ENCODE measurements at regions not wholly inside any gene's neighbourhood (a gene's known extent, or its start where the extent isn't known, plus 50 kb on each side); places are given as distances from the start of the nearest gene placed in this dataset.
"Not testable (repeated sequence)": the region's sequence is repeated elsewhere in the genome, so short reads cannot be mapped to it uniquely, and the experiment has no call there.

- Histone ChIP-seq H3K4me3 (ENCODE audit: low read depth in 1 of 2, low read length in 2 of 2) (no peak overlapping the region), H3K9me3 (ENCODE audit: low read length) (no peaks in the 10 kb centered on the region), H3K36me3 (ENCODE audit: insufficient read depth, low read length) (no peaks in the 10 kb centered on the region), H3K4me1 (ENCODE audit: insufficient read depth, low read length) (no peaks in the 10 kb centered on the region), H3K9ac (ENCODE audit: low read length) (no peak overlapping the region), H3K27ac (ENCODE audit: low read depth, low read length) (no peak overlapping the region), H3K27me3 (ENCODE audit: control insufficient read depth in 1 of 2, insufficient read depth in 2 of 2, low read length in 2 of 2) (no peaks in the 10 kb centered on the region)
Measured at GRCh38 chr5:121429761-121430160, 421.9 kb upstream of the FTMT start.

DNA sequence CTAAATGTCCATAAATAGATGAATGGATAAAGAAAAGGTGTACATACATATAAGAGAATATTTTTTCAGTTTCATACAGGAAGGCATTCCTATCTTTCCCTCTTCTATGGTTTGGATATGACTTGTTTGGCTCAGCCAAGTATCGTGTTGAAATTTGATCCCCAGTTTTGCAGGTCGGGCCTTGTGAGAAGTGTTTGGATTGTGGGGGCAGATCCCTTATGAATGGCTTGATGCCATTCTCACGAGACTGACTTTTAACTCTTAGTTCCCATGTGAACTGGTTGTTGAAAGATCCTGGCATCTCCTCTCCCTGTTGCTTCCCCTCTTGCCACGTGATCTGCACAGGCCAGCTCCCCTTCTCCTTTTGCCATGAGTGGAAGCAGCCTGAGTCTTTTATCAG is 421.1 kb upstream of the FTMT start:
- H3K4me3 ChIP-seq (ENCODE audit: low read depth in 1 of 2, low read length in 2 of 2) = no peak overlapping the region
- no peak overlapping the region for H3K9ac ChIP-seq (ENCODE audit: low read length)

DNA sequence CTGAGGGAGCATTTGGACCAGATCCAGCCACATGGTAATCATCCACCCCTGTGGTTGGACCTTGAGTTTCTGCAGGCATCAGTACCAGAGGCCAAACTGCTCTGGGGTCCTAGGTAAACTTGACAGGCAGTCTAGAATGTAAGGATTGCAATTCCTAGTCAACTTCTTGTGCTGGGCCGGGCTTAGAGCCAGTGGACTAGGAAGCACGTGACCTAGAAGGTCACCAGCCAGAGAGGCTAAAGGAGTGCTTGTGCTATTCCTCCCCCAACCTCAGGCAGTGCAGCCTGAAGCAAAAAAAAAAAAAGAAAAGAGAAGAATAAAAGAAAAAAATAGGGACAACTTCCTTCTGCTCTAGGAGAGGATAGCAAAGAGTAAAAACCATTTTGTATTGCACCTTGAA is 406.2 kb upstream of the FTMT start:
- no peaks in the 10 kb centered on the region for H3K9me3 ChIP-seq (ENCODE audit: low read length)
- no peak overlapping the region for H3K27ac ChIP-seq (ENCODE audit: low read depth, low read length)
- H3K27me3 ChIP-seq (ENCODE audit: control insufficient read depth in 1 of 2, insufficient read depth in 2 of 2, low read length in 2 of 2) = no peaks in the 10 kb centered on the region
- H3K4me3 ChIP-seq (ENCODE audit: low read depth in 1 of 2, low read length in 2 of 2) = no peak overlapping the region
- H3K4me1 ChIP-seq (ENCODE audit: insufficient read depth, low read length) = no peaks in the 10 kb centered on the region
- H3K36me3 ChIP-seq (ENCODE audit: insufficient read depth, low read length) = no peaks in the 10 kb centered on the region
- no peak overlapping the region for H3K9ac ChIP-seq (ENCODE audit: low read length)

More for the DNA sequence above, 421.1 kb upstream of the FTMT start:
- Histone ChIP-seq H3K27me3 (ENCODE audit: control insufficient read depth in 1 of 2, insufficient read depth in 2 of 2, low read length in 2 of 2) (no peaks in the 10 kb centered on the region), H3K4me1 (ENCODE audit: insufficient read depth, low read length) (no peaks in the 10 kb centered on the region), H3K36me3 (ENCODE audit: insufficient read depth, low read length) (no peaks in the 10 kb centered on the region), H3K27ac (ENCODE audit: low read depth, low read length) (no peak overlapping the region), H3K9me3 (ENCODE audit: low read length) (no peaks in the 10 kb centered on the region)

DNA sequence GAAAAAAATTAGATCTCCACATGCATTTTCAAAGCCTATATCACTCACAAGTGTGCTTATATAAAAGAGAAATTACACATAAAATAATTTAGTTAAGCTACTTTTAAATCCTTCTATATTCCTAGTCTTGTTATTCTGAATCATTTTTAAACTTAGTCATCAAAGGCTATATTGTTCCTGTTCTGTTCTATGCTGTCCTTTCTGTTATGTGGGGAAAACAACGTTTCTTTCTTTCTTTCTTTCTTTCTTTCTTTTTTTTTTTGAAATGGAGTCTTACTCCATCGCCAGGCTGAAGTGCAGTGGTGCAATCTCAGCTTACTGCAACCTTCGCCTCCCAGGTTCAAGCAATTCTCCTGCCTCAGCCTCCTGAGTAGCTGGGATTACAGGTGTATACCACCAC is 389.2 kb upstream of the FTMT start:
- no peaks in the 10 kb centered on the region for H3K27me3 ChIP-seq (ENCODE audit: control insufficient read depth in 1 of 2, insufficient read depth in 2 of 2, low read length in 2 of 2)
- H3K4me1 ChIP-seq (ENCODE audit: insufficient read depth, low read length) = no peaks in the 10 kb centered on the region
- H3K27ac ChIP-seq (ENCODE audit: low read depth, low read length) = no peak overlapping the region
- H3K9me3 ChIP-seq (ENCODE audit: low read length) = no peaks in the 10 kb centered on the region
- H3K36me3 ChIP-seq (ENCODE audit: insufficient read depth, low read length) = no peaks in the 10 kb centered on the region
- H3K4me3 ChIP-seq (ENCODE audit: low read depth in 1 of 2, low read length in 2 of 2) = no peak overlapping the region
- H3K9ac ChIP-seq (ENCODE audit: low read length) = no peak overlapping the region

- H3K9me3 ChIP-seq (ENCODE audit: low read length); H3K27me3 ChIP-seq (ENCODE audit: control insufficient read depth in 1 of 2, insufficient read depth in 2 of 2, low read length in 2 of 2); H3K27ac ChIP-seq (ENCODE audit: low read depth, low read length); H3K4me3 ChIP-seq (ENCODE audit: low read depth in 1 of 2, low read length in 2 of 2); H3K9ac ChIP-seq (ENCODE audit: low read length); H3K36me3 ChIP-seq (ENCODE audit: insufficient read depth, low read length); H3K4me1 ChIP-seq (ENCODE audit: insufficient read depth, low read length): not testable (repeated sequence)
Measured at GRCh38 chr5:121471222-121471621, 380.5 kb upstream of the FTMT start.

DNA sequence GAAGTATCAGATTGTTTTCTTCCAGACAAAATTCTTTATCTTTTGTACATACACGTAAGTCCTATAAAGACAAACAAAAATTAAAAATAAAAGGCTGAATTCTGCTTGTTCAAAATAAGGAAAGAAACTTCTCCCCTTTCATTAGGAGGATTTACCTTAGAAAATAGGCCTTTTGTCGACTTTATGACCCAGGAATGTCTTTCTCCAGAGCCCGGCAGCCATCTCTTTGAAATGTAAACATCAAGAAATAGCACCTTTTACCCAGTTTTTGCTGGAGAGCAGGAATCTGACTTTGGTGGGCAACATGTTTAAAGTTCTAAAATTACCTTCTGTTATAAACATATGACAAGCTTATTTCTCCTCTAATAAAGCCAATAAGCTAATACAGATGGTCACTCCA is 373.0 kb upstream of the FTMT start:
- Histone ChIP-seq H3K27ac (ENCODE audit: low read depth, low read length) (no peak overlapping the region), H3K4me3 (ENCODE audit: low read depth in 1 of 2, low read length in 2 of 2) (no peak overlapping the region), H3K27me3 (ENCODE audit: control insufficient read depth in 1 of 2, insufficient read depth in 2 of 2, low read length in 2 of 2) (no peaks in the 10 kb centered on the region), H3K9me3 (ENCODE audit: low read length) (no peaks in the 10 kb centered on the region), H3K4me1 (ENCODE audit: insufficient read depth, low read length) (no peaks in the 10 kb centered on the region), H3K9ac (ENCODE audit: low read length) (no peak overlapping the region), H3K36me3 (ENCODE audit: insufficient read depth, low read length) (no peaks in the 10 kb centered on the region)

GRCh38 chr5:121479337-121479736 is 372.3 kb upstream of the FTMT start:
- no peaks in the 10 kb centered on the region for H3K36me3 ChIP-seq (ENCODE audit: insufficient read depth, low read length)
- no peak overlapping the region for H3K9ac ChIP-seq (ENCODE audit: low read length)
- no peaks in the 10 kb centered on the region for H3K4me1 ChIP-seq (ENCODE audit: insufficient read depth, low read length)
- no peaks in the 10 kb centered on the region for H3K27me3 ChIP-seq (ENCODE audit: control insufficient read depth in 1 of 2, insufficient read depth in 2 of 2, low read length in 2 of 2)
- no peak overlapping the region for H3K27ac ChIP-seq (ENCODE audit: low read depth, low read length)
- H3K4me3 ChIP-seq (ENCODE audit: low read depth in 1 of 2, low read length in 2 of 2) = no peak overlapping the region
- no peaks in the 10 kb centered on the region for H3K9me3 ChIP-seq (ENCODE audit: low read length)

GRCh38 chr5:121485281-121485680 is 366.4 kb upstream of the FTMT start:
- Histone ChIP-seq H3K27me3 (ENCODE audit: control insufficient read depth in 1 of 2, insufficient read depth in 2 of 2, low read length in 2 of 2) (no peaks in the 10 kb centered on the region), H3K4me1 (ENCODE audit: insufficient read depth, low read length) (no peaks in the 10 kb centered on the region), H3K9ac (ENCODE audit: low read length) (no peak overlapping the region), H3K27ac (ENCODE audit: low read depth, low read length) (no peak overlapping the region), H3K9me3 (ENCODE audit: low read length) (no peaks in the 10 kb centered on the region), H3K4me3 (ENCODE audit: low read depth in 1 of 2, low read length in 2 of 2) (no peak overlapping the region), H3K36me3 (ENCODE audit: insufficient read depth, low read length) (no peaks in the 10 kb centered on the region)

DNA sequence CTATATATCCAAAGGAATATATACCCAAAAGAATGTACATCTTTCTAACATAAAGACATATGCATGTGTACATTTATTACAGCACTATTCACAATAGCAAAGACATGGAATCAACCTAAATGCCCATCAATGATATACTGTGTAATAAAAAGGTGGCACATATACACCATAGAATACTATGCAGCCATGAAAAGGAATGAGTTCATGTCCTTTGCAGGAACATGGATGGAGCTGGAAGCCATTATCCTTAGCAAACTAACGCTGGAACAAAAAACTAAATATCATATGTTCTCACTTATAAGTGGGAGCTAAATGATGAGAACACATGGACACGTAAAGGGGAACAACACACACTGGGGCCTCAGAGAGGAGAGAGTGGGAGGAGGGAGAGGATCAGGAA is 365.7 kb upstream of the FTMT start:
- H3K27ac ChIP-seq (ENCODE audit: low read depth, low read length); H3K9me3 ChIP-seq (ENCODE audit: low read length); H3K36me3 ChIP-seq (ENCODE audit: insufficient read depth, low read length): not testable (repeated sequence)

DNA sequence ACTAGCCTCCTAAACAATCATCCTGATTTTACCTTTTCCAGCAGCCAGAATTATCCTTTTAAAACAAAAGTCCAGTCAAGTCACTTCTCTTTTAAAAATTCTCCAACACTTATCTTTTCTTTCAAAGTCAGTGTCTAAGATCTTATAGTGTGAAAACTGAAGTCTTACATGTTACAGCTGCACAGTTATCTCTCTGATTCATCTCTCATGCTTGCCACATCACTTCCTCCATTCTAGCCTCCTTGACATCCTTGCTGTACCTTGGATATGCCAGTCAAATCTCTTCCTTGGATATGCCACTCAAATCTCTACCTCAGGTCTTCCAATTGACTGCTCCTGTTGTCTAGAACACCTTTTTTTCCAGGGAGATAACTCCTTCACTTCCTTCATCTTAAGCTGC is 361.7 kb upstream of the FTMT start:
- no peak overlapping the region for H3K4me3 ChIP-seq (ENCODE audit: low read depth in 1 of 2, low read length in 2 of 2)

More for the DNA sequence above, 365.7 kb upstream of the FTMT start:
- H3K9ac ChIP-seq (ENCODE audit: low read length); H3K27me3 ChIP-seq (ENCODE audit: control insufficient read depth in 1 of 2, insufficient read depth in 2 of 2, low read length in 2 of 2); H3K4me3 ChIP-seq (ENCODE audit: low read depth in 1 of 2, low read length in 2 of 2); H3K4me1 ChIP-seq (ENCODE audit: insufficient read depth, low read length): not testable (repeated sequence)

DNA sequence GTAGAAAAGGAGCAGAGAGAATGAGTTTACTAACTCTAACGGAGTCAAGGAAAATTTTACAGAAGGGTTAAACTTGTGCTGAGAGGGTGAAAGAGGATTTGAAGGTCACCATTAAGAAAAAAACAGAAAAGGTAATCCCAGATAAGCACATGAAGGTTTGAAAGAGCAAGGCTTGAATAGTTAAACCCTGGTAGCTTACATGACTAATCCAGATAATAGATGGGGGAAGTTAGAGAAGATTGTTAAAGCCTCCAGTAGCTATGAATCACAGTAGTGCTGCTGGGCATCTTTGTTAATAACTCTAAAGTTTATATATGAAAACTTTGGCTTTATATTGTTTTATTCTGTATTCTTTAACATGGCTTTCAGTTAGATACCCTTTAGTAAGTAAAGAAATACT is 354.5 kb upstream of the FTMT start:
- Histone ChIP-seq H3K36me3 (ENCODE audit: insufficient read depth, low read length) (no peaks in the 10 kb centered on the region), H3K9ac (ENCODE audit: low read length) (no peak overlapping the region), H3K27ac (ENCODE audit: low read depth, low read length) (no peak overlapping the region), H3K9me3 (ENCODE audit: low read length) (no peaks in the 10 kb centered on the region), H3K4me3 (ENCODE audit: low read depth in 1 of 2, low read length in 2 of 2) (no peak overlapping the region), H3K4me1 (ENCODE audit: insufficient read depth, low read length) (no peaks in the 10 kb centered on the region), H3K27me3 (ENCODE audit: control insufficient read depth in 1 of 2, insufficient read depth in 2 of 2, low read length in 2 of 2) (no peaks in the 10 kb centered on the region)

More for the DNA sequence above, 361.7 kb upstream of the FTMT start:
- no peak overlapping the region for H3K9ac ChIP-seq (ENCODE audit: low read length)
- H3K27me3 ChIP-seq (ENCODE audit: control insufficient read depth in 1 of 2, insufficient read depth in 2 of 2, low read length in 2 of 2) = no peaks in the 10 kb centered on the region
- H3K9me3 ChIP-seq (ENCODE audit: low read length) = no peaks in the 10 kb centered on the region
- H3K36me3 ChIP-seq (ENCODE audit: insufficient read depth, low read length) = no peaks in the 10 kb centered on the region
- no peaks in the 10 kb centered on the region for H3K4me1 ChIP-seq (ENCODE audit: insufficient read depth, low read length)
- no peak overlapping the region for H3K27ac ChIP-seq (ENCODE audit: low read depth, low read length)

- Histone ChIP-seq H3K9me3 (ENCODE audit: low read length) (no peaks in the 10 kb centered on the region), H3K4me3 (ENCODE audit: low read depth in 1 of 2, low read length in 2 of 2) (no peak overlapping the region), H3K27me3 (ENCODE audit: control insufficient read depth in 1 of 2, insufficient read depth in 2 of 2, low read length in 2 of 2) (no peaks in the 10 kb centered on the region), H3K9ac (ENCODE audit: low read length) (no peak overlapping the region), H3K36me3 (ENCODE audit: insufficient read depth, low read length) (no peaks in the 10 kb centered on the region), H3K27ac (ENCODE audit: low read depth, low read length) (no peak overlapping the region), H3K4me1 (ENCODE audit: insufficient read depth, low read length) (no peaks in the 10 kb centered on the region)
Measured at GRCh38 chr5:121500310-121500709, 351.4 kb upstream of the FTMT start.

Measured in muscle layer of colon (tissue), 2 donors.